A673 (cell line): ENCODE measurements at regions not wholly inside any gene's neighbourhood (a gene's known extent, or its start where the extent isn't known, plus 50 kb on each side); places are given as distances from the start of the nearest gene placed in this dataset.

Experiments
- BruUV-seq: library from RNA; stranded (reverse); fragments of 400-500 nt; replicated peaks from 2 replicates; lab custom pipeline; 2021; lab: Mats Ljungman, UMichigan
- CTCF ChIA-PET: fragments of 300-600 bp; sonication (Branson Sonifier 250); formaldehyde crosslinking; loops from one replicate; lab custom pipeline; 2022; ENCODE audit warnings: antibody characterized with exemption; lab: Charles Lee
- POLR2A ChIA-PET: fragments of 300-600 bp; sonication (Branson Sonifier 250); formaldehyde crosslinking; loops from one replicate; lab custom pipeline; 2022; ENCODE audit warnings: antibody characterized with exemption; ENCODE audit not compliant: low non-redundant PET; lab: Charles Lee
- DNase-seq: peaks from one replicate; pipeline ENCODE4 v3.0.0-alpha.2; 2015; ENCODE audit warnings: low spot score
- H3K27ac ChIP-seq: fragments of 200-600 bp; sonication (generic); 2 replicates; pipeline ENCODE4 v1.5.1; 2016; ENCODE audit warnings: mixed run types, low read depth, mild to moderate bottlenecking, mixed read lengths, antibody characterized with exemption, low read length; ENCODE audit not compliant: poor library complexity, severe bottlenecking
- H3K27me3 ChIP-seq: fragments of 200-600 bp; sonication (generic); replicated peaks from 2 replicates; pipeline ENCODE4 v1.6.1; 2017; ENCODE audit warnings: mixed run types, low read depth, mild to moderate bottlenecking, mixed read lengths, antibody characterized with exemption, low read length; ENCODE audit not compliant: insufficient read depth, poor library complexity
- H3K36me3 ChIP-seq: fragments of 200-600 bp; sonication (generic); 2 replicates; pipeline ENCODE4 v1.6.1; 2016; ENCODE audit warnings: mixed run types, mild to moderate bottlenecking, mixed read lengths, antibody characterized with exemption, low read length; ENCODE audit not compliant: insufficient read depth, poor library complexity, severe bottlenecking
- H3K4me1 ChIP-seq: fragments of 200-600 bp; sonication (generic); 2 replicates; pipeline ENCODE4 v1.6.1; 2017; ENCODE audit warnings: mixed run types, mild to moderate bottlenecking, mixed read lengths, antibody characterized with exemption, low read length; ENCODE audit not compliant: insufficient read depth, poor library complexity, severe bottlenecking
- H3K4me3 ChIP-seq: fragments of 200-600 bp; sonication (generic); 2 replicates; pipeline ENCODE4 v1.5.1; 2016; ENCODE audit warnings: low read depth, mixed run types, mild to moderate bottlenecking, mixed read lengths, low read length; ENCODE audit not compliant: poor library complexity, severe bottlenecking
- H3K9me3 ChIP-seq: fragments of 200-600 bp; sonication (generic); 2 replicates; pipeline ENCODE4 v1.6.1; 2016; ENCODE audit warnings: mixed run types, low read depth, mild to moderate bottlenecking, mixed read lengths, antibody characterized with exemption, low read length; ENCODE audit not compliant: poor library complexity, severe bottlenecking
- EZH2 ChIP-seq: fragments of 200-600 bp; sonication (generic); IDR thresholded peaks from 2 replicates; pipeline ENCODE4 v1.6.1; 2017; ENCODE audit warnings: borderline replicate concordance, low read depth, mild to moderate bottlenecking, mixed read lengths, antibody characterized with exemption, low read length; ENCODE audit not compliant: poor library complexity, severe bottlenecking
- intact Hi-C: fragments of 100-400 bp; cut with micrococcal nuclease; formaldehyde crosslinking; loops from one replicate; pipeline ENCODE4 v1.10.0; 2022; ENCODE audit not compliant: unreplicated experiment
- TF ChIP-seq, protein P1 (sequence below): fragments of 300-800, 200-600 bp; sonication (generic); conservative IDR thresholded peaks from 2 replicates; pipeline ENCODE4 v1.5.1; 2017; ENCODE audit warnings: low read depth, mild to moderate bottlenecking, antibody characterized with exemption, low read length, moderate library complexity, mixed read lengths

DNA sequence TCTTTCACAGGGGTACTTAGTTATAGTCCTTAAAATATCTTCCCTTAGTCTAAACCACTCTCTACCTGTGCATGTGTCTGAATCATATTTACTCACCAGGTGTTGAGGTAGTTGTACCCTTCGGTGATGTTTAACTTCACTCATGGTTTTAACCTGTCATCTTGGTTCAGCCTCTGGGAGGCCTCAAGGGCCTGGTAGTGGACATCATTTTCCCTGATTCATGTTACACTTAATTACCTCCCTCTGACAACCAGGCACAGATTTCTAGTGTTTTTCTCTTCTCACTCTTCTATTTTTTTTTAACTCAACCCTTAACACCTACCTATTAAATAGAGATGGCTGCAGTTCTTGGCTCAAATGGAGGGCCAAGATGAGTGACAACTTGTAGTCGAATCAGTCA lies 505.4 kb downstream of the TMEM114 start:
- no TSS peak for BruUV-seq
- no peak for TF ChIP-seq EZH2
- TF ChIP-seq, protein P1, sequence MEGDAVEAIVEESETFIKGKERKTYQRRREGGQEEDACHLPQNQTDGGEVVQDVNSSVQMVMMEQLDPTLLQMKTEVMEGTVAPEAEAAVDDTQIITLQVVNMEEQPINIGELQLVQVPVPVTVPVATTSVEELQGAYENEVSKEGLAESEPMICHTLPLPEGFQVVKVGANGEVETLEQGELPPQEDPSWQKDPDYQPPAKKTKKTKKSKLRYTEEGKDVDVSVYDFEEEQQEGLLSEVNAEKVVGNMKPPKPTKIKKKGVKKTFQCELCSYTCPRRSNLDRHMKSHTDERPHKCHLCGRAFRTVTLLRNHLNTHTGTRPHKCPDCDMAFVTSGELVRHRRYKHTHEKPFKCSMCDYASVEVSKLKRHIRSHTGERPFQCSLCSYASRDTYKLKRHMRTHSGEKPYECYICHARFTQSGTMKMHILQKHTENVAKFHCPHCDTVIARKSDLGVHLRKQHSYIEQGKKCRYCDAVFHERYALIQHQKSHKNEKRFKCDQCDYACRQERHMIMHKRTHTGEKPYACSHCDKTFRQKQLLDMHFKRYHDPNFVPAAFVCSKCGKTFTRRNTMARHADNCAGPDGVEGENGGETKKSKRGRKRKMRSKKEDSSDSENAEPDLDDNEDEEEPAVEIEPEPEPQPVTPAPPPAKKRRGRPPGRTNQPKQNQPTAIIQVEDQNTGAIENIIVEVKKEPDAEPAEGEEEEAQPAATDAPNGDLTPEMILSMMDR: no peak
- intact Hi-C loops: no loop called here
- Histone ChIP-seq H3K9me3 (no peaks in the 10 kb centered on the region), H3K27me3 (no peaks in the 10 kb centered on the region), H3K36me3 (no peaks in the 10 kb centered on the region), H3K27ac (no peak overlapping the region), H3K4me3 (no peak overlapping the region), H3K4me1 (no peaks in the 10 kb centered on the region)
- POLR2A ChIA-PET: no interaction called here
- no peak for DNase-seq
- CTCF ChIA-PET: no interaction called here

GRCh38 chr16:8084302-8084701 lies 506.0 kb downstream of the TMEM114 start:
- no peaks in the 10 kb centered on the region for H3K4me1 ChIP-seq
- H3K27me3 ChIP-seq: no peaks in the 10 kb centered on the region
- TF ChIP-seq, protein P1: no peak
- no peak for TF ChIP-seq EZH2
- ChIA-PET CTCF (no interaction called here), POLR2A (no interaction called here)
- DNase-seq: no peak
- no peak overlapping the region for H3K4me3 ChIP-seq
- H3K27ac ChIP-seq: no peak overlapping the region
- no TSS peak for BruUV-seq
- H3K9me3 ChIP-seq: no peaks in the 10 kb centered on the region
- no peaks in the 10 kb centered on the region for H3K36me3 ChIP-seq
- intact Hi-C loops: no loop called here

GRCh38 chr16:8083560-8083959 lies 506.8 kb downstream of the TMEM114 start:
- CTCF ChIA-PET: no interaction called here

More at GRCh38 chr16:8083560-8083959, 506.8 kb downstream of the TMEM114 start:
- no peaks in the 10 kb centered on the region for H3K9me3 ChIP-seq
- no peaks in the 10 kb centered on the region for H3K4me1 ChIP-seq
- no peak for DNase-seq
- no TSS peak for BruUV-seq
- intact Hi-C loops: no loop called here
- TF ChIP-seq, protein P1: no peak
- no peak for TF ChIP-seq EZH2
- POLR2A ChIA-PET: no interaction called here
- no peaks in the 10 kb centered on the region for H3K36me3 ChIP-seq
- no peaks in the 10 kb centered on the region for H3K27me3 ChIP-seq
- H3K4me3 ChIP-seq: no peak overlapping the region
- H3K27ac ChIP-seq: no peak overlapping the region
